Stimulated activated effector memory CD8-positive, alpha-beta T cell treated with anti-CD3 and anti-CD28 coated beads, Interleukin-12 subunit alpha, Interleukin-12 subunit beta, amount 100 ng/mL, for 72 hours (primary cell): ENCODE measurements at regions not wholly inside any gene's neighbourhood (a gene's known extent, or its start where the extent isn't known, plus 50 kb on each side); places are given as distances from the start of the nearest gene placed in this dataset.
A peak's percentile ranks its signal among the peaks of the same experiment; 100 is the strongest.

Source experiments
- ATAC-seq: fragments of 150-1000 bp; cut with Tn5 transposase; 2 replicates; pipeline ENCODE4 v1.10.0; 2021
- DNase-seq, 2 donors: peaks; one replicate each; pipeline ENCODE4 v3.0.0; 2021 to 2022; ENCODE audit warnings: low spot score in 2 of 2
- H3K27ac Mint-ChIP-seq: one replicate; pipeline ENCODE4 v1.8.0; 2022; ENCODE audit warnings: mild to moderate bottlenecking, mixed read lengths
- H3K36me3 Mint-ChIP-seq: one replicate; pipeline ENCODE4 v1.8.0; 2022; ENCODE audit warnings: mild to moderate bottlenecking, mixed read lengths
- H3K4me1 Mint-ChIP-seq: one replicate; pipeline ENCODE4 v1.8.0; 2022; ENCODE audit warnings: mixed read lengths
- H3K4me3 Mint-ChIP-seq: one replicate; pipeline ENCODE4 v1.8.0; 2022; ENCODE audit warnings: mild to moderate bottlenecking, mixed read lengths
- H3K9me3 Mint-ChIP-seq: one replicate; pipeline ENCODE4 v1.8.0; 2022; ENCODE audit warnings: mixed read lengths

- H3K36me3 Mint-ChIP-seq = no peaks in the 10 kb centered on the region
- peaks cover 2% of the 10 kb centered on the region for H3K9me3 Mint-ChIP-seq
- H3K4me1 Mint-ChIP-seq = no peaks in the 10 kb centered on the region
- ATAC-seq (no peak), DNase-seq (no peak)
- H3K27ac Mint-ChIP-seq = no peak overlapping the region
- no peak overlapping the region for H3K4me3 Mint-ChIP-seq
These were observed 71.3 kb upstream of the ZNF804A start for GRCh38 chr2:184527058-184527457.

- DNase-seq (no peak), ATAC-seq (no peak)
- H3K9me3 Mint-ChIP-seq = peaks cover 2% of the 10 kb centered on the region
- H3K4me3 Mint-ChIP-seq = no peak overlapping the region
- H3K36me3 Mint-ChIP-seq = no peaks in the 10 kb centered on the region
- H3K4me1 Mint-ChIP-seq = no peaks in the 10 kb centered on the region
- H3K27ac Mint-ChIP-seq = no peak overlapping the region
These were observed 70.2 kb upstream of the ZNF804A start for GRCh38 chr2:184528119-184528518.

GRCh38 chr2:184530239-184530638, 68.1 kb upstream of the ZNF804A start:
- no peak for ATAC-seq
- peaks cover 3% of the 10 kb centered on the region for H3K9me3 Mint-ChIP-seq
- no peak overlapping the region for H3K4me3 Mint-ChIP-seq

DNA sequence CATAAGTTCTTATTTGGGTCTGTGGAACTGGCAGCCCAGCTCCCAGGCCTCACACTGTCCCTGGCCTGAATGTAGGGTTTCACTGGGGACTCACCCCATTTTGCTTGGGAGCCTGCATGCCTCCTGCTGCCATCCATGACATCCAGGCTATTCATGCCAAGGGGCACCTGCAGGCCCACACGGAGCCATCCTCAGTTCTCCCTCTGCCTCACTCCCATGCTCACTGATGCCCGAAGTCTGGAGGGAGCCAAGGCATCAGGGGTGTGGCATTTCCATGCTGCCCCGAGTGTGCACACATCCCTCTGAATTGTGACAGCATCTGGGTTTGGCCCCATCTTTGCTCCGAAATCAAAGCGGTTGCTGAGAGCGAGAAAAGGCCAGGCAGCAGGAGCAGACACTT, 67.4 kb upstream of the ZNF804A start:
- Mint-ChIP-seq H3K4me3 (no peak overlapping the region), H3K4me1 (no peaks in the 10 kb centered on the region), H3K27ac (no peak overlapping the region), H3K36me3 (no peaks in the 10 kb centered on the region), H3K9me3 (peaks cover 8% of the 10 kb centered on the region)
- DNase-seq = no peak
- peak; percentile 8 for ATAC-seq

More at GRCh38 chr2:184530239-184530638, 68.1 kb upstream of the ZNF804A start:
- no peak overlapping the region for H3K27ac Mint-ChIP-seq
- DNase-seq = no peak
- H3K4me1 Mint-ChIP-seq = no peaks in the 10 kb centered on the region
- H3K36me3 Mint-ChIP-seq = no peaks in the 10 kb centered on the region

DNA sequence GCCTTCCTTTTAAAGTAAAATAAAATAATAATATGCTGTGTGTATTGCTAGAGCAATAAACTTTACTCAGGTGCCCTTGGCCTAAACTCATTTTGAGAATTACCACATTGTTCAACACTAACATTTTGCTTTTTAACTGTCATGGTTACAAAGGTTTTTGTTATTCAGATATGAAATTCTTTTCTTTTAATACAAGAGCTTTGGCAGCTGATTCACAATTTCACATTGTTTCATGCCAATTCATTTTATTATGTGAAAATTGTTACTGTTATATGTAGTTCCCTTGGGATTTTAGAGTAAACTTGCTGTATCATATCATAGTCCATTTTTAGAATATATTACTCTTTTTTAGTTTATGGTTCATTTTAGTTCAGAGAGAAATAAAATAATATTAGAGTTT, 65.8 kb upstream of the ZNF804A start:
- no peaks in the 10 kb centered on the region for H3K36me3 Mint-ChIP-seq
- no peak overlapping the region for H3K27ac Mint-ChIP-seq
- peaks cover 18% of the 10 kb centered on the region for H3K9me3 Mint-ChIP-seq
- H3K4me3 Mint-ChIP-seq = no peak overlapping the region
- no peaks in the 10 kb centered on the region for H3K4me1 Mint-ChIP-seq
- no peak for DNase-seq
- ATAC-seq = no peak

- no peak for ATAC-seq
- Mint-ChIP-seq H3K36me3 (no peaks in the 10 kb centered on the region), H3K4me3 (no peak overlapping the region), H3K27ac (no peak overlapping the region), H3K9me3 (peaks cover 17% of the 10 kb centered on the region), H3K4me1 (no peaks in the 10 kb centered on the region)
- DNase-seq = no peak
These were observed 63.3 kb upstream of the ZNF804A start for GRCh38 chr2:184534986-184535385.

DNA sequence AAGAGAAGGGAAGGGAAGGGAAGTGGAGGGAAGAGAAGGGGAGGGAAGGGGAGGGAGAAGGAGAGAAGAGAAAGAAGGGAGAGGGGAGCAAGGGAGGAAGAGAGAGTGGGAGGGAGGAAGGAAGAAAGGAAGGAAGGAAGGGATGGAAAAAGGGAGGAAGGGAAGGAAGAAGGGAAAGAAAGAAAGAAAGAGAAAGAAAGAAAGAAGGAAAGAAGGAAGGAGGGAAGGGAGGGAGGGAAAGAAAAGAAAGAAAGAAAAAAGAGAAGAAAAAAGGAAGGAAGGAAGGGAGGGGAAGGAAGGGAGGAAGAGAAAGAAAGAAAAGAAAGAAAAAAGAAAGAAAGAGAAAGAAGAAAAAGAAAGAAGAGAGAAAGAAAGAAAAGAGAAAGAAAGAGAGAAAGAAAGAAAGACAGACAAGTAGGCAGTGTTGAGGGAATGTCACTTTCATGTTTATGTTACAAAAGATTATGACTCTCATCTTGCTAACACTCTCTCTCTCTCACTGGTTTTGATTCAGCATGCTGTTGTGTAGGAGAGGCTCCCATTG, 58.0 kb upstream of the ZNF804A start:
- peaks cover 18% of the 10 kb centered on the region for H3K9me3 Mint-ChIP-seq
- H3K4me1 Mint-ChIP-seq = no peaks in the 10 kb centered on the region
- H3K4me3 Mint-ChIP-seq = no peak overlapping the region
- no peaks in the 10 kb centered on the region for H3K36me3 Mint-ChIP-seq
- no peak for DNase-seq
- H3K27ac Mint-ChIP-seq = no peak overlapping the region
- no peak for ATAC-seq

DNA sequence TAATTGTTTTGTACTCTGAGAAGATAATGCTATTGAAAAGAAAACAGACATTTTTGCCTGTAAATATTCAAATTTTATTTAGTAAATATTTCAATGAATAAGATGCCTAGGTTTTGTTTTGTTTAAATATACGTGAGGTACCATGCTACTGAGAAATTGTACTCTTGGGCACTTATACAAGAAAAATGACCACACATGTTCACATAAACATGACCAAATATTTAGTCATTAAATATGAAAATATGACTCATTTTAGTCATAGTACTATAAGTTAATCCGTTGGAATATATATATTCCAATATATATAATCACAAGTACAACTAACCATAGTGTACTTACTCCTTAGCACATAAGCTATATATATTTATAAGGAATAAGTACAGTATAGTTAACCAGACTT, 56.7 kb upstream of the ZNF804A start:
- H3K9me3 Mint-ChIP-seq = peaks cover 9% of the 10 kb centered on the region
- H3K36me3 Mint-ChIP-seq = no peaks in the 10 kb centered on the region
- ATAC-seq (no peak), DNase-seq (no peak)
- no peaks in the 10 kb centered on the region for H3K4me1 Mint-ChIP-seq
- no peak overlapping the region for H3K4me3 Mint-ChIP-seq
- H3K27ac Mint-ChIP-seq = no peak overlapping the region

- Mint-ChIP-seq H3K27ac (no peak overlapping the region), H3K36me3 (no peaks in the 10 kb centered on the region)
- ATAC-seq = no peak
These were observed 54.5 kb upstream of the ZNF804A start for GRCh38 chr2:184543832-184544231.

More at GRCh38 chr2:184543832-184544231, 54.5 kb upstream of the ZNF804A start:
- no peak overlapping the region for H3K4me3 Mint-ChIP-seq
- peaks cover 5% of the 10 kb centered on the region for H3K9me3 Mint-ChIP-seq
- DNase-seq = no peak
- H3K4me1 Mint-ChIP-seq = no peaks in the 10 kb centered on the region
